ENCODE measurements at regions not wholly inside any gene's neighbourhood (a gene's known extent, or its start where the extent isn't known, plus 50 kb on each side); places are given as distances from the start of the nearest gene placed in this dataset.

DNA sequence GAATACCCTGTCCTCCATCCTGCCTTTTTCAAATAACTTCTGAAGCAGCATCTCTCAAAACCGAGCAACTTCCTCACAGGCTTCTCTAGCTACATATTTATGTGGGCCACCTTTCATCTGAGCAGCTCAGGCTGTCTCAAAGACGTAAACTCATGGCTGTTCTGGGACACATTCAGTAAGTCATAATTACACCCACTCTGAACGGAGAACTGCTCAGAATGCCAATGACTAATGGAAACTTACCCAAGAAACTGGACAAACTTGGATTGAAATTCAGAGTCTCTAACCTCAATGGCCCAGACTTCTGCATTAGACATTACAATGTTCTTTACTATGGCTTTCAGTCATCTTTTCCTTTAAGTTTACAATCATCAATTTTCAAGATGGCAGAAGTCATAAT lies 145.2 kb downstream of the RAD51AP2 start (continued):
- TF ChIP-seq, protein P1, sequence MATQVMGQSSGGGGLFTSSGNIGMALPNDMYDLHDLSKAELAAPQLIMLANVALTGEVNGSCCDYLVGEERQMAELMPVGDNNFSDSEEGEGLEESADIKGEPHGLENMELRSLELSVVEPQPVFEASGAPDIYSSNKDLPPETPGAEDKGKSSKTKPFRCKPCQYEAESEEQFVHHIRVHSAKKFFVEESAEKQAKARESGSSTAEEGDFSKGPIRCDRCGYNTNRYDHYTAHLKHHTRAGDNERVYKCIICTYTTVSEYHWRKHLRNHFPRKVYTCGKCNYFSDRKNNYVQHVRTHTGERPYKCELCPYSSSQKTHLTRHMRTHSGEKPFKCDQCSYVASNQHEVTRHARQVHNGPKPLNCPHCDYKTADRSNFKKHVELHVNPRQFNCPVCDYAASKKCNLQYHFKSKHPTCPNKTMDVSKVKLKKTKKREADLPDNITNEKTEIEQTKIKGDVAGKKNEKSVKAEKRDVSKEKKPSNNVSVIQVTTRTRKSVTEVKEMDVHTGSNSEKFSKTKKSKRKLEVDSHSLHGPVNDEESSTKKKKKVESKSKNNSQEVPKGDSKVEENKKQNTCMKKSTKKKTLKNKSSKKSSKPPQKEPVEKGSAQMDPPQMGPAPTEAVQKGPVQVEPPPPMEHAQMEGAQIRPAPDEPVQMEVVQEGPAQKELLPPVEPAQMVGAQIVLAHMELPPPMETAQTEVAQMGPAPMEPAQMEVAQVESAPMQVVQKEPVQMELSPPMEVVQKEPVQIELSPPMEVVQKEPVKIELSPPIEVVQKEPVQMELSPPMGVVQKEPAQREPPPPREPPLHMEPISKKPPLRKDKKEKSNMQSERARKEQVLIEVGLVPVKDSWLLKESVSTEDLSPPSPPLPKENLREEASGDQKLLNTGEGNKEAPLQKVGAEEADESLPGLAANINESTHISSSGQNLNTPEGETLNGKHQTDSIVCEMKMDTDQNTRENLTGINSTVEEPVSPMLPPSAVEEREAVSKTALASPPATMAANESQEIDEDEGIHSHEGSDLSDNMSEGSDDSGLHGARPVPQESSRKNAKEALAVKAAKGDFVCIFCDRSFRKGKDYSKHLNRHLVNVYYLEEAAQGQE (IDR thresholded peaks at IDR 0.05; ENCODE audit: low read depth, low read length) = no peak
- TF ChIP-seq, protein P2, sequence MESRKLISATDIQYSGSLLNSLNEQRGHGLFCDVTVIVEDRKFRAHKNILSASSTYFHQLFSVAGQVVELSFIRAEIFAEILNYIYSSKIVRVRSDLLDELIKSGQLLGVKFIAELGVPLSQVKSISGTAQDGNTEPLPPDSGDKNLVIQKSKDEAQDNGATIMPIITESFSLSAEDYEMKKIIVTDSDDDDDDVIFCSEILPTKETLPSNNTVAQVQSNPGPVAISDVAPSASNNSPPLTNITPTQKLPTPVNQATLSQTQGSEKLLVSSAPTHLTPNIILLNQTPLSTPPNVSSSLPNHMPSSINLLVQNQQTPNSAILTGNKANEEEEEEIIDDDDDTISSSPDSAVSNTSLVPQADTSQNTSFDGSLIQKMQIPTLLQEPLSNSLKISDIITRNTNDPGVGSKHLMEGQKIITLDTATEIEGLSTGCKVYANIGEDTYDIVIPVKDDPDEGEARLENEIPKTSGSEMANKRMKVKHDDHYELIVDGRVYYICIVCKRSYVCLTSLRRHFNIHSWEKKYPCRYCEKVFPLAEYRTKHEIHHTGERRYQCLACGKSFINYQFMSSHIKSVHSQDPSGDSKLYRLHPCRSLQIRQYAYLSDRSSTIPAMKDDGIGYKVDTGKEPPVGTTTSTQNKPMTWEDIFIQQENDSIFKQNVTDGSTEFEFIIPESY (IDR thresholded peaks at IDR 0.05; ENCODE audit: borderline replicate concordance, low read depth) = no peak
- TF ChIP-seq GABPA (IDR thresholded peaks at IDR 0.05; ENCODE audit: low read depth) (no peak), SMC3 (IDR thresholded peaks at IDR 0.05; ENCODE audit: low read depth, low read length) (no peak)

DNA sequence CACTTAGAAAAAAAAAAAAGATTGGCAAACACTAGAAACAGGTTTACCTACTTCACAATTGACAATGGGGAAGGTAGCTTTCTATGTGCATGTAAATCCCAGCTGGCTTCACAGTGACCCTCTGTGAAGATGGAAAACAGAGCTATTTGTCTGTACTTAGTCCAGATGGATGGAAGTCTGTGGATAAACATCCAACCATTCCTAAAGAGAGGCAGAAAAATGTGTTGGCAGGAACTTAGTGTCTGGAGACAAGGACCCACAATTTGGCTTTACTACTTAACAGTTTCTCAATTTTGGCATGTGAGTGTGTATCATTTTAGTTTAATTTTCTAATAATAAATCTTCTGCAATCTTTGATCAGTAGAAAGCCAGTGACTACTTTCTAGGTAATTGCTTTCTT lies 154.4 kb downstream of the RAD51AP2 start:
- ChIA-PET POLR2A (no interaction called here), CTCF (interaction anchor here (0.7 kb wide), 1 partner anchor 282 kb away, joined by 3 read pairs; no protein-coding TSS in a partner anchor)
- H4K20me1 ChIP-seq (ENCODE audit: insufficient read depth) = no peaks in the 10 kb centered on the region
- no peak for DNase-seq
- H3K4me2 ChIP-seq = no peak overlapping the region
- no peaks in the 10 kb centered on the region for H3K79me2 ChIP-seq (ENCODE audit: insufficient read depth)
- H3K9me3 ChIP-seq = no peaks in the 10 kb centered on the region
- no peak overlapping the region for H3K9ac ChIP-seq
- H3K9me2 ChIP-seq = no peaks in the 10 kb centered on the region
- H3K36me3 ChIP-seq (replicated peaks in 1 of 2; ENCODE audit: control insufficient read depth in 1 of 2, insufficient read depth in 2 of 2, low read length in 1 of 2) = no peaks in the 10 kb centered on the region
- H3K27me3 ChIP-seq (ENCODE audit: insufficient read depth) = no peaks in the 10 kb centered on the region
- H2AFZ ChIP-seq (ENCODE audit: low read depth) = no peak overlapping the region
- H3K27ac ChIP-seq (ENCODE audit: low read depth in 2 of 2, low read length in 1 of 2) = no peak overlapping the region
- TF ChIP-seq MXI1 (IDR thresholded peaks at IDR 0.05; ENCODE audit: low read depth, low read length) (no peak), GABPA (IDR thresholded peaks at IDR 0.05; ENCODE audit: low read depth) (no peak), RXRA (IDR thresholded peaks at IDR 0.05; ENCODE audit: borderline replicate concordance, low read depth) (no peak), MEF2A (IDR thresholded peaks at IDR 0.05; ENCODE audit: borderline replicate concordance, low read depth) (no peak), FOSL2 (IDR thresholded peaks at IDR 0.05; ENCODE audit: borderline replicate concordance, low read depth) (no peak)
- TF ChIP-seq, protein P3, sequence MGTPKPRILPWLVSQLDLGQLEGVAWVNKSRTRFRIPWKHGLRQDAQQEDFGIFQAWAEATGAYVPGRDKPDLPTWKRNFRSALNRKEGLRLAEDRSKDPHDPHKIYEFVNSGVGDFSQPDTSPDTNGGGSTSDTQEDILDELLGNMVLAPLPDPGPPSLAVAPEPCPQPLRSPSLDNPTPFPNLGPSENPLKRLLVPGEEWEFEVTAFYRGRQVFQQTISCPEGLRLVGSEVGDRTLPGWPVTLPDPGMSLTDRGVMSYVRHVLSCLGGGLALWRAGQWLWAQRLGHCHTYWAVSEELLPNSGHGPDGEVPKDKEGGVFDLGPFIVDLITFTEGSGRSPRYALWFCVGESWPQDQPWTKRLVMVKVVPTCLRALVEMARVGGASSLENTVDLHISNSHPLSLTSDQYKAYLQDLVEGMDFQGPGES (IDR thresholded peaks at IDR 0.05; ENCODE audit: low read depth, low read length) = no peak
- TF ChIP-seq, protein P4, sequence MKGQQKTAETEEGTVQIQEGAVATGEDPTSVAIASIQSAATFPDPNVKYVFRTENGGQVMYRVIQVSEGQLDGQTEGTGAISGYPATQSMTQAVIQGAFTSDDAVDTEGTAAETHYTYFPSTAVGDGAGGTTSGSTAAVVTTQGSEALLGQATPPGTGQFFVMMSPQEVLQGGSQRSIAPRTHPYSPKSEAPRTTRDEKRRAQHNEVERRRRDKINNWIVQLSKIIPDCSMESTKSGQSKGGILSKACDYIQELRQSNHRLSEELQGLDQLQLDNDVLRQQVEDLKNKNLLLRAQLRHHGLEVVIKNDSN (IDR thresholded peaks at IDR 0.05; ENCODE audit: borderline replicate concordance, low read depth) = no peak
- H3K4me1 ChIP-seq (ENCODE audit: control insufficient read depth in 1 of 2, insufficient read depth in 2 of 2, low read depth in 1 of 2, low read length in 1 of 2) = no peaks in the 10 kb centered on the region
- no peaks in the 10 kb centered on the region for H3F3A ChIP-seq (replicated peaks; ENCODE audit: insufficient read depth)
- no peak overlapping the region for H3K4me3 ChIP-seq (ENCODE audit: low read depth in 2 of 2, low read length in 1 of 2)
